Activated CD4-positive, alpha-beta T cell treated with anti-CD3 and anti-CD28 coated beads for 48 hours (primary cell): ENCODE measurements at regions not wholly inside any gene's neighbourhood (a gene's known extent, or its start where the extent isn't known, plus 50 kb on each side); places are given as distances from the start of the nearest gene placed in this dataset.

Experiments
- DNase-seq: peaks from one replicate; pipeline ENCODE4 v3.0.0-alpha.2; 2020

GRCh38 chr1:13926556-13926955, 226.6 kb downstream of the PRDM2 start:
- DNase-seq: no peak

- no peak for DNase-seq
Observed at GRCh38 chr1:13927736-13928135, 227.7 kb downstream of the PRDM2 start.

- DNase-seq: no peak
Observed at GRCh38 chr1:13929313-13929712, 229.3 kb downstream of the PRDM2 start.

- DNase-seq: peak; percentile 55
Observed at GRCh38 chr1:13930151-13930550, 230.2 kb downstream of the PRDM2 start.

GRCh38 chr1:13931226-13931625, 231.2 kb downstream of the PRDM2 start:
- DNase-seq: no peak

- DNase-seq: no peak
Observed at GRCh38 chr1:13935336-13935735, 235.3 kb downstream of the PRDM2 start.

DNA sequence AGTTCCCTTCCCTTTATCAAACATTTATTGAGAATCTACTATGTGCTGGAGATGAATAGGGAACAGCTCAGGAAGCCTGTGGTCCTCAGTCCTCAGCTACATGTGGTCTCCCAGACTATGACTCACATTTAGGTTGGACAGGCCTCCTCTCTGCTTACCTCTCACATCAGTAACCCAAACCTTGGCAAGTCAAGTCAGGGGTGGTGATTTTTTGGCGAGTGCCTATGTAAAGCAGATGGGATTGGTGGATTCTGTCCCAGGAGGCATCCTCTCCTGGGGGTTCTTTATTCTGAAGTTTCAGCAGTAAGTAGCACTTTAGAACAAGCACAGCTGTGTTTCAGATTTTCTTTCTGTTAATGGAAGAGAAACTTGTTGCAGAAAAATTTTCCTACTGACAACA, 241.3 kb downstream of the PRDM2 start:
- no peak for DNase-seq

GRCh38 chr1:13943055-13943454, 243.1 kb downstream of the PRDM2 start:
- DNase-seq: no peak

DNA sequence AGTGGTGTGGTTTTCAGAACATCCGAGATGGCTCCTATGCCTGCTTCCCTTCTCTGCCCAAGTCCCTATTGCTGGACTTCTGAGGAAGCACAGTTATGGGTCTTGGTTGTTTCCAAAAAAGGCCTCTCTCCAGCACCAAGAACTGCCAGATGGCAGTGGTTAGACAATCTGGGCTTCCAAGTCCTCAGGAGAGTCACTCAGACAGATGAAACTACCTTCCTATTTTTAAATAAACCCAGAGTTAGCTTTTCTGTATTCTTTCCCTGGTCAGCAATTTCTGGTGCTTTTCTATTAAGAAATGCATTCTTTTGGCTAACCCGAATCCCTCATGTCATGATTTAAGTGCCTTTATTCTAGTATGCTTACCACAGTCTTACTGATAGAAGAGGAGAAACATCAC, 245.9 kb downstream of the PRDM2 start:
- DNase-seq: no peak

DNA sequence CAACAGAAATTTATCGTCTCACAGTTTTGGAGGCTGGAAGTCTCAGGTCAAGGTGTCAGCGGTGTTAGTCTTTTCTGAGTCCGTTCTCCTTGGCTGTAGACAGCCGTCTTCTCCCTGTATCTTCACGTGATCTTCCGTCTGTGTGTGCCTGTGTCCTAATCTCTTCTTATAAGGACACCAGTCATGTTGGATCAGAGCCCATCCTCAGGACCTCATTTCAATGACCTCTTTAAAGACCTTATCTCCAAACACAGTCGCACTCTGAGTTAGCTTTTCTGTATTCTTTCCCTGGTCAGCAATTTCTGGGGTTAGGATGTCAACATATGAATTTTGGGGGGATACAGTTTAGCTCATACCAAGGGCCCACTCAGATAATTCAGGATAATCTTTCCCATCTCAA, 247.7 kb downstream of the PRDM2 start:
- DNase-seq: no peak

DNA sequence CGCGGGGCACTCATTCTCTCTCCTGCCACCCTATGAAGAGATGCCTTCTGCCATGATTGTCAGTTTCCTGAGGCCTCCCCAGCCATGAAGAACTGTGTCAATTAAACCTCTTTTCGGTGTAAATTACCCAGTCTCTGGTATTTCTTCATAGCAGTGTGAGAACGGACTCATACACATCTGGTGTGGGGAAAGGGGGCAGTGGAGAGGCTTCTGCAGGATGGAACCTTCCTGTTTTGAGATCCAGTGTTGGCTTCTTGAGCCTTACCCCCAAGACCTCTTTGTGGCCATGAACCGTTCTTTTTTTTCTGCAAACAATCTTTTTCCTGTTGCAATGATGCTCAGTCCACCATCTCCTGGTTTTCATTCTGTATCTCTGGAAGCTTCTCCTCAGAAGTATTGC, 248.4 kb downstream of the PRDM2 start:
- DNase-seq: no peak

DNA sequence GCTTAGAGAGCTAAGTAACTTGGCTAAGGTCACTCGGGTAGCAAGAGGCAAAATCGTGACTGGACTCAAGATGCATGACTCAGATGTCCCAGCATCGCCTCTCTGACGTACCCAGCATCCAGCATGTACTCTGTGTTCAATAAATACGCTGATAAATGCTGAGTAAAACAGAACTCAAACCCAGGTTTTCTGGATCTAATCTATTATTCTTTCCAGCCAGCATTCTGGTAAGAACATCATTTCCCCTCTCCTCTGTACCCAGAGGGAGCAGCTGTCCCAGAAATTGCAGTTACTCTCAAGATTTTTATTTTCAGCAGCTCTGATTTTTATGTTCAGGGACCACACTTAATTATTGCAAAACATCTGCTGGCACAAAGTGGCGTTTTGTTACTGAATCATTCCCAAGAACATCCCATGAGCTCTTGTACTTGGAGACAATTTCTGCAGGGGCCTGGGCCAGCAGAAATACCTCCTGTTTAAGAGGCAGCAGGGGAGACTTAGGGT, 249.0 kb downstream of the PRDM2 start:
- no peak for DNase-seq

- no peak for DNase-seq
Observed at GRCh38 chr1:13949546-13949945, 249.6 kb downstream of the PRDM2 start.

DNA sequence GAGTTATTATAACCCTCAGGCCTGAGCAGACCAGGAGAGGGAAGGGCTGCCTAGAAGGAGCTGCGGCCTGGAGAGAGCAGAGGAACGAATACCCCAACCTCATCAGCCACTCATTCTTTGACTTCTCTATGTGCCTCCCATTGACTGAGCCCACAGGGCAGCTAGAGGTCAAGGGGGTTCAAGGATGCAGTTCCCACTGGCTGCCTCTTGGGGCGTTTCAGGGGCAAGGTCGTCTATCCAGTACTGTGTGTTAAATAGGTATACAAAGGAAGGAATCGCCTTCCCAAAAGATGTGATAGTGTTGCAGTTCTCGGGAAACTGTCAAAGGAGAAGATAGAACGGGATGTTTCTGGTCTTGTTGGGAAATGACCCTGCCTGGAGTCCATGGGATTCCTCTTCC, 250.6 kb downstream of the PRDM2 start:
- peak; percentile 12 for DNase-seq

DNA sequence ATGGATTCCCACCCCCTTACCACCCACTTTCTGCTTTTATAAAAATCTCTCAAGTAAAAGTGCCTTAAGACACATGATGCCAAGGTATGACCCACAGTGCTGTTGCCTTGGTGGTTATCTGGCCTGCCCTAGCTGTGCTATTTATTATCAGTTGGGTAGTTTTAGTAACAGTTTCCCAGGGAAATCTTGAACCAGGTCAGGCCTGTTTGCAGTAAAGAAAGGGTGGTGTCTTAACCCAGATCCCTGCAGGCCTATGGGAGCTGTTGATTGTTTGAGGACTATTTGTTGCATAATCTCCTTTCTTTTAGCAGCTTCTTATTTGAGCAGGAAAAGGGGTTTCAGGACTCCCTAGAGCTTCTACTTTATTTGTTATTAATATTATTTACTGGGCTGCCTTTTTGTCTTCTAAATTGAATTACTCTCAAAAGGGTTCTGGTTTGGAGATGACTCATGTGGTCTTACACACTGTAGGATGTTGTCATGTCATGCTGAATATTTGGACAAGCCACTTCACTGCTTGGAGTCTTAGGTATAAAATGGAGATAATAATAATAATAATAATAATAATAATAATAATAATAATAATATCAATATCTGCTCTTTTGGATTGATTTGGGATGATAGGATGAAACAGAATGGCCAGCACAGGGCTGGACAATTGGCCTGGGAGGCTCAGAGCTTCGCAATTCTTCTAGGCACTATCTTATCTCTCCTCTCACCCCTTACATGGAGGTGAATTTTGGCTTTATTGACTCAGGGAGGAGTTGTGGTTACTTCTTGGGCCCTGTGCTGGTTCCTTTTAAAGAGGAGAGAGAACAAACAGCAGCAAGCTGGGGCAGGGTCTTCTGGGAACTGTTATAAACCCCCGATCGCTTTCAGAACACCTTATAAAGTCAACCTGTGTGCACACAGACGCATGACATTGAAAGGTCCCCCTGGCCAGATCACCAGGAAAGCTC, 252.1 kb downstream of the PRDM2 start:
- no peak for DNase-seq

- no peak for DNase-seq
Observed at GRCh38 chr1:13952985-13953384, 253.0 kb downstream of the PRDM2 start.

DNA sequence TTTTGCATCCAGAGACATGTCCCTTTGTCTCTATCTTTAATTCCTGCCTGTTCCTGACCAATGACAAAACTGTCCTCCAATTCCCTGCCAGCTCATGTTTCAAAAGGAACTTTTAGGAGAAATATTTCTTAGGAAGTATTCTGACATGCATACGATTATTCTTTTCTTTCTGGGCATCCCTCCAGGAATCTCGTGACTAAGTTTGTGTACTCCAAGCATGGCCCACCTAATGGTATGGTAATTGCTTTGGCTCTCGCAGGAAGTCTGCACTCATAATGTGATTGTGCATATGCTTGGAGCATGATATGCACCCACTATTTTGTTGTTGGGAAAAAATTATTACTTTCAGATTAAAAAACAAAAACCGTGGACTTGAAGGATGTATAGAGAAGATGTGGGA, 256.4 kb downstream of the PRDM2 start:
- no peak for DNase-seq

- DNase-seq: peak; percentile 73
Observed at GRCh38 chr1:13960375-13960987, 260.5 kb downstream of the PRDM2 start.

DNA sequence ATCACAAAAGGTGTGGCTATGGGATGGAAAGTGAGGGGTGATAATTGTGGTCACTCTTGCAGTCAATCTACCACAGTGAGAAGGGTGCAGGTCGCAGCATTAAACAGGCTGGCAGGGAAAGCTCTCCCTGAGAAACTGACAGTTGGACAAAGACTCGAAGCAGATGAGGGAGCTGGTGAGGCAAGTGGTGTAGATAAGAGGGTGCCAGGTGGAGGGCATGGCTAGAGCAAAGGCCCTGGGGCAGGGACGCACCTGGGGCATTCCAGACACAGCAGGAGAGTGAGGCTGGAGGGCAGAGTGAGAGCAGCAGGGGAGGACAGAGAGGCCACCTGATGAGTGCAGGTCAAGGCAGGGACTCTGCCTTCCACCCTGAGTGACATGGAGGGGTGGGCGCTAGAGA, 264.8 kb downstream of the PRDM2 start:
- DNase-seq: no peak

DNA sequence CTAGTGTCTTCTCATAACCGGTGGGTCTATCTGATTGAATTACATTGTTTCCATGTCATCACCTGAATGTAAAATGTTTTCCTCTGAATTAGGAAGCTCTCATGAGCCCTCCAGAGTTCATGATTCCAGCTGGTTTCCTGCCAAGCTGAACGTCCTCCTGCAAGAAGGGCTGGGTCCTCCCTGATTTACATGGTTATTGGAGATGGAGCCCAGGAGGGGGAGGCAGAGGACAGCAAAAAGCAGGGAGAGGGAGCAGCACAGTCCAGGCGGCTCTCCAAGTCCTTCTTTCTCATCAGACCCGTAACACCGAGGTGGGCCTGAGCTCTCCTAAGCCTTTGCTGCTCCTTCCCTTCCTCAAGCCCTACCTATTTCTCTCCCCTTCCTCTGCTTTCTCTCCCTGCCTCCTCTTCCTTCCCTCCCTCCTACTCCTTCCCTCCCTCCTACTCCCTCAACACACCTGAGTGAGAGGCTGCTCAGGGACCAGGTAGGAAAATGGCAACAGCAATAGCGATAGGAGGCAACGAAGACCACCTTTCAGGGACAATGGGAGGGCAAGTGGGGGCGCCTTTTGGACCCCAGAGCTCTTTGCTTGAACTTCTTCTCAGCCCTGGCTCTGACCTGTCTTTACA, 265.9 kb downstream of the PRDM2 start:
- DNase-seq: peak; percentile 9

- DNase-seq: no peak
Observed at GRCh38 chr1:13967707-13968106, 267.7 kb downstream of the PRDM2 start.

GRCh38 chr1:13968361-13968760, 268.4 kb downstream of the PRDM2 start:
- no peak for DNase-seq

DNA sequence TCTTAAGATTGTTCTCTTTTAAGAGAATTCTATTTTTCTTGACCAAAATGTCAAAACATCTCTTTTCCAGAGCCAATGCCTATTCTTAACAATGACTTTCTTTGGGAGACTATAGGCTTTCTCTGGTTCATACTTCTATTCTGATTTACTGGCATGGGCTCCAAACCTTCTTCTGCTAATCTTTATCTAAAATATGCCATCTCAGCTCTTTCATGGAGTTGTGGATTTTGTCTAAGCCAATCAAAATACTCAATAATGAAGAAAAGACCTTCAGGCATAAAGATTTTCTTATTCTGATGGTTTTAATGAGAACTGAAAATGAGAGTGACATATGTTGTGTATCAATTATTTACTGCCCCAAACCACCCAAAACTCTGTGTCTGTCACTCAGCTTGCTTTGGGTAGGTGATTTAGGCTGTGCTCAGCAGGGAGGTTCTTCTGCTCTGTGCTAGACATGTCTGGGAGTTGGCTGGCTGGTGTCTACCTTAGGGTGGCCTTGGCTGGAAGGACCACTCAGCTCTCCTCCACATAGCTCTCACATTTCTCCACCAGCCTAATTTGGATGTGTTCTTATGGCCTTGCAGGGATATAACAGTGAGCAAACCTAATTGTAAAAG, 270.8 kb downstream of the PRDM2 start:
- no peak for DNase-seq
